ENCODE measurements at regions not wholly inside any gene's neighbourhood (a gene's known extent, or its start where the extent isn't known, plus 50 kb on each side); places are given as distances from the start of the nearest gene placed in this dataset.

DNA sequence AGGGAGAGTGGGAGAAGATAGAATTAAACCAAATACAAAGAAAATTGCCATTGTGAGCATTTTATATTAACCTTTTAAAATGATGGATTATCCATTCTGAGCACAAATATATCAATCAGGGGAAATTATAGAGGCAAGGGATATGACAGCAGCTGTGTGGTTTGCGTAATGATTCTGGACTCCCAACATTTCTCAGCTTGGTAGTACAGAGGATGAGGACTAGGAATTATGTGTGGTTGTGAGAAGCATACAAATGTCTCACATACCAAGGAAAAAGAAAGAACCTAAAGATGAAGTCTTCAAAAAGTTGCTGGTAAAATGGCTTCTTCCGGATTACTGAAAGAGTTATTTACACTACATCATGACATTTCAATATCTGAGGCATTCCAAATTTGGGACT is 674.6 kb upstream of the NR3C2 start:
- H3K4me3 ChIP-seq (ENCODE audit: low read depth, low read length) = no peak overlapping the region
- TF ChIP-seq, protein P1, sequence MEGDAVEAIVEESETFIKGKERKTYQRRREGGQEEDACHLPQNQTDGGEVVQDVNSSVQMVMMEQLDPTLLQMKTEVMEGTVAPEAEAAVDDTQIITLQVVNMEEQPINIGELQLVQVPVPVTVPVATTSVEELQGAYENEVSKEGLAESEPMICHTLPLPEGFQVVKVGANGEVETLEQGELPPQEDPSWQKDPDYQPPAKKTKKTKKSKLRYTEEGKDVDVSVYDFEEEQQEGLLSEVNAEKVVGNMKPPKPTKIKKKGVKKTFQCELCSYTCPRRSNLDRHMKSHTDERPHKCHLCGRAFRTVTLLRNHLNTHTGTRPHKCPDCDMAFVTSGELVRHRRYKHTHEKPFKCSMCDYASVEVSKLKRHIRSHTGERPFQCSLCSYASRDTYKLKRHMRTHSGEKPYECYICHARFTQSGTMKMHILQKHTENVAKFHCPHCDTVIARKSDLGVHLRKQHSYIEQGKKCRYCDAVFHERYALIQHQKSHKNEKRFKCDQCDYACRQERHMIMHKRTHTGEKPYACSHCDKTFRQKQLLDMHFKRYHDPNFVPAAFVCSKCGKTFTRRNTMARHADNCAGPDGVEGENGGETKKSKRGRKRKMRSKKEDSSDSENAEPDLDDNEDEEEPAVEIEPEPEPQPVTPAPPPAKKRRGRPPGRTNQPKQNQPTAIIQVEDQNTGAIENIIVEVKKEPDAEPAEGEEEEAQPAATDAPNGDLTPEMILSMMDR (IDR thresholded peaks at IDR 0.05; ENCODE audit: low read depth, low read length, missing control alignments) = no peak
- no peak for DNase-seq (ENCODE audit: low read depth)

DNA sequence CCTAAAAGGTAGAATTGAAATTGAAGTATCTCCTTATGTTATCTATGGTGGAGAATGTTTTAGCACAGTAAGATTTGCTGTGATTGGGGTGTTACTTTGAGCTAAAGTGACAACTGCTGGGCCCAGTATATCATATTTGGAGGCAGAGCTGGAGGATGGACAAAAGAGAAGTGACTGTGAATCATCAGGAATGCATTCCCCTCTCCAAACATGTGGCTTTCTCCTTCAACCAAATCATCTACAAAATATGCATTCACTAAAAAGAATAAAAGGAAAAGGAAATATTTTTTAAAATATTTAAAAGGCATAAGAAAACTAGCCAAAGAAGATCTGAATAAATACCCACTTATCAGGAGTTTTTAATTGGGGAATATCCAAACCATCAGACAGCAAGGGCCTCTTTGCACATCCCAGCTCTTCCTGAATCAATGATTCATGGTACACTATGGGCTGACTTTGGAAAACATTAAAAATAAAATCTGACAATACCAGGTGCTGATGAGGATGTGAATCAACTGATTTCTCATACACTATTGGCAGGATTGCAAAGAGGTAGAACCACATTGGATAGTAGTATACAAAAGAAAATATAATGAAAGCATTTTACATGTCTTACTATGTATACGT is 671.7 kb upstream of the NR3C2 start:
- TF ChIP-seq, protein P1 (IDR thresholded peaks at IDR 0.05; ENCODE audit: low read depth, low read length, missing control alignments) = no peak
- H3K4me3 ChIP-seq (ENCODE audit: low read depth, low read length) = no peak overlapping the region
- DNase-seq (ENCODE audit: low read depth) = no peak

DNA sequence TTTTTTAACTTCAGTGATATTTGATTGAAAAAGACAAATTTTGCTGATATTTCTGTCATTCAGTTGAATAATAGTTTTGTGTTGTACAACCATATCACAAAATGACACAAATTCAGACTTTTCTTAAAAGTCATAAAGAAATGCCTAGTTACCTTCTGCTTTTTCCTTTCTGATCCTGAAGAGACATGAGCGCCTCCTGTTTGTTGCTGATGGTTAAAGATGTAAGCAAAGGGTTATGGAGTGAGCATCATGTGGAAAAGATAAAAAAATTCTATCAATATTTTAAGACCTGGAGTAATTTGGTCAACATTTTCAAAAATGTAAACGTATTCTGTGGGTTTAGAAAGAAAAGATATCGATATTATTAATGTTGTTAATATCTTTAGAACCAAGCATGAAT is 669.9 kb upstream of the NR3C2 start:
- DNase-seq (ENCODE audit: low read depth) = no peak
- TF ChIP-seq, protein P1 (IDR thresholded peaks at IDR 0.05; ENCODE audit: low read depth, low read length, missing control alignments) = no peak
- no peak overlapping the region for H3K4me3 ChIP-seq (ENCODE audit: low read depth, low read length)

DNA sequence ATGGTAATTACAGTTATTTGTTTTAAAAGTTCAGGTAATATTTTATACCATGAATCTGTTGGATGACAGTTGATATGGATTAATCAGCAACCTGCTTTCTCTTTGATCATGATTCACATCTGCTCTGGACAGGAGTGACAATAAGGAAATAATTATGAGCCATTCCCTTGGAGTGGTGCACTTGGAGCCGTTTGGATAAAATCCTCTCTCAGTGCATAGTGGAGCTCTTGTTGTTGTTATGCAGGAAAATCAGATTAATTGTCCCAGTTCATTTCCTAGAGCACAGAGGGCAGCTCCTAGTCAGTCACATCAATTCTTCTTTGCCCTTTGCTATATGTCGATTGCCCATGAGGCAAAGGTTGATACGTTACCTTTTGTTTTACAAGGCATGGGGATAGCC is 668.3 kb upstream of the NR3C2 start:
- DNase-seq (ENCODE audit: low read depth) = no peak
- TF ChIP-seq, protein P1 (IDR thresholded peaks at IDR 0.05; ENCODE audit: low read depth, low read length, missing control alignments) = no peak
- no peak overlapping the region for H3K4me3 ChIP-seq (ENCODE audit: low read depth, low read length)

DNA sequence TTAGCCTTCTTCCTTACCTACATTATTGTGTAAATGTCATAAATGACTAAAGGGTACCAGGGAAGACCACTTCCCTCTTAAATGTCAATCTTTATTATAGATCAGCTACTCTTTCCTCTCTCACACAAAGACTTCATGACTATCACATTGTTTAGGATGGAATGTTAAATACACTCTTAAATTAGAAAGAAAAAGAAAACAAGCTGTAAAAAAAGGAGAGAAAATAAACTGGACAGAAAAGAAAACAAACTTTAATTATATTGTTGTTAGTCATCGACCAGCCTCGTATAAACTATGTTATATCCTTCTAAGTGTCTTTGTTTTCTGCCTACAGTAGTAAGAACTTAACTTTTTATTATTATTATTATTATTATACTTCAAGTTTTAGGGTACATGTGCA is 666.4 kb upstream of the NR3C2 start:
- DNase-seq (ENCODE audit: low read depth) = no peak
- TF ChIP-seq, protein P1 (IDR thresholded peaks at IDR 0.05; ENCODE audit: low read depth, low read length, missing control alignments) = no peak
- no peak overlapping the region for H3K4me3 ChIP-seq (ENCODE audit: low read depth, low read length)

DNA sequence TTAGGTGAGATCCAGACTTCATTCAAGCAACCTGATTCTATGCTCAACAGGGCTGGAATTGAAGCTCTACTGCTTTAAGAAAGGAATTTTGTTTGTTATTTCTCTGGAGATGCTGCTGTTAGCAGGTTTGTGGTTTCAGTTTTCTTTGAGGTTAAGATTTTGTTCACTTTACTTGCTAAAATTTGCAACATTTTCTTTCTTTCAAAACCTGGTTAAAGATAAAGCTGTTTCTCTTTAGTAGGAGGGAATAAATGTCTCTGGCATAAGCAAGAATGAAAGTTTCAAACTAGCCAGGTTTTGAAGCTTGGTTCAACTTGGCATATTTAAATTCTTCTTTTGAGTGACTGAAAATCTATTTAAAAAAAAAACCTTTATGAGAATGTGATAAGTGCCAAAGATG is 660.6 kb upstream of the NR3C2 start:
- TF ChIP-seq, protein P1 (IDR thresholded peaks at IDR 0.05; ENCODE audit: low read depth, low read length, missing control alignments) = no peak
- H3K4me3 ChIP-seq (ENCODE audit: low read depth, low read length) = no peak overlapping the region
- DNase-seq (ENCODE audit: low read depth) = no peak

DNA sequence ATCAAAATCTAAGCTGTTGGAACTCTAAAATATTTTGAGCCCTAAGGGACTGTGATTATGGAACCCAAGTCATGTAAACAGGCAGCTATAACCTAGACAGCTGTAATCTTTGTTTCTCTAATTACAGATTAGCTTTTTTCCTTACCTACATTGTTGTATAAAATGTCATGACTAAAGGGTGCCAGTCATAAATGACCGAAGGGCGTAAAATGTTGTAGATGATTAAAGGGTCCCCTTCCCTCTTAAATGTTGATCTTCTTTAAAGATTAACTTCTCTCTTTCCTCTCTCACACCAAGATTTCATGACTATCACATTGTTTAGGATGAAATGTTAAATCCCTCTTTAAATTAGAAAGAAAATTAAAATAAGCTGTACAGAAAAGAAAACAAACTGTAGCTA is 659.4 kb upstream of the NR3C2 start:
- TF ChIP-seq, protein P1 (IDR thresholded peaks at IDR 0.05; ENCODE audit: low read depth, low read length, missing control alignments) = no peak
- no peak for DNase-seq (ENCODE audit: low read depth)
- no peak overlapping the region for H3K4me3 ChIP-seq (ENCODE audit: low read depth, low read length)
